ENCODE measurements at regions not wholly inside any gene's neighbourhood (a gene's known extent, or its start where the extent isn't known, plus 50 kb on each side); places are given as distances from the start of the nearest gene placed in this dataset.

DNA sequence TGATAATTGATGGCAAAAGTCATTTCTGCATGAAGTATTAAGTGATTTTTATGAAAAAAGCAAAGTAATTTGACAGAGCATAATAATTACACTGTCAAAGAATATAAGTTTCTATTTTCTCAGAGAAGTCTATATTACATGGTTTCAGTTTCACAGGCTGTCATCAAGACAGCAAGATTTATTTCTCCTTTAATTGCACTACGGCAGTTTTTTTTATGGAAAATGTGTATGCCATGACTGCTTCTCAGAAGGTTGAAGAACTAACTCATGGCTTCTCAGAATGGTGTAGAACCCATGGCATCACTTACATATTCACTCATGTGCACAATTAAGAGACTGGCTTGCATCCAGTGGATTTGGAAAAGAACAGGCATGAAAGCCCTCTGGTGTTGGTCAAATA, 870.3 kb upstream of the SORCS1 start:
- no peak overlapping the region for H4K5ac ChIP-seq (ENCODE audit: low read depth, low read length)
- no peak overlapping the region for H2BK15ac ChIP-seq (ENCODE audit: low read depth, low read length)
- H4K91ac ChIP-seq (ENCODE audit: insufficient read depth, low read depth, low read length): no peak overlapping the region
- no peak overlapping the region for H2BK20ac ChIP-seq (ENCODE audit: low read depth, low read length)
- no peak overlapping the region for H3K56ac ChIP-seq (ENCODE audit: extremely low read depth, insufficient read depth, low read length)
- no peak overlapping the region for H3K18ac ChIP-seq (ENCODE audit: low read depth, low read length)
- H3K79me1 ChIP-seq (ENCODE audit: low read depth in 1 of 2, low read length in 2 of 2): no peaks in the 10 kb centered on the region
- no peak overlapping the region for H4K8ac ChIP-seq (ENCODE audit: low read depth in 2 of 2, low read length in 2 of 2)
- H3K4me3 ChIP-seq (ENCODE audit: insufficient read depth, low read depth, low read length): no peak overlapping the region
- in situ Hi-C loops (cut with MboI; ENCODE audit: low sequenced_read_pairs) (no loop called here), intact Hi-C loops (cut with micrococcal nuclease) (no loop called here), dilution Hi-C loops (cut with HindIII; ENCODE audit: low sequenced_read_pairs, unreplicated experiment) (no loop called here)
- H3K14ac ChIP-seq (replicated peaks; ENCODE audit: low read depth, low read length): no peak overlapping the region
- POLR2A ChIA-PET (ENCODE audit: unreplicated experiment): no interaction called here
- H2AFZ ChIP-seq (replicated peaks; ENCODE audit: low read length, poor library complexity): no peak overlapping the region
- H2AK9ac ChIP-seq (replicated peaks; ENCODE audit: low read depth, low read length, poor library complexity): no peak overlapping the region
- H3K23ac ChIP-seq (ENCODE audit: low read depth, low read length): no peak overlapping the region
- no CpG with 5 or more reads among the region's 1 CpG for WGBS, 2 experiments (ENCODE audit: extremely low coverage in 2 of 2, insufficient read length in 1 of 2)
- no peaks in the 10 kb centered on the region for H3K36me3 ChIP-seq (ENCODE audit: control insufficient read depth, insufficient read depth, low read length)
- no peak overlapping the region for H3K4ac ChIP-seq (ENCODE audit: low read depth, low read length)
- H3K9me1 ChIP-seq (ENCODE audit: insufficient read depth, low read length): no peaks in the 10 kb centered on the region
- H3K9ac ChIP-seq (ENCODE audit: low read depth, low read length): no peak overlapping the region
- no peaks in the 10 kb centered on the region for H3K4me1 ChIP-seq (ENCODE audit: control insufficient read depth, insufficient read depth, low read length)
- no peak overlapping the region for H2AK5ac ChIP-seq (ENCODE audit: low read depth, low read length)
- ATAC-seq (ENCODE audit: low read depth): no peak
- no peak overlapping the region for H3K4me2 ChIP-seq (ENCODE audit: low read depth, low read length)
- H3K9me3 ChIP-seq (ENCODE audit: control insufficient read depth, insufficient read depth, low read length): peaks cover 5% of the 10 kb centered on the region; the same call in 1 of the 2 replicates
- BruUV-seq (replicated peaks): no TSS peak
- DNase-seq: no peak
- H2BK5ac ChIP-seq (ENCODE audit: low read depth, low read length, poor library complexity, severe bottlenecking): no peak overlapping the region
- H2BK120ac ChIP-seq (ENCODE audit: low read depth, low read length): no peak overlapping the region
- no peaks in the 10 kb centered on the region for H3K27me3 ChIP-seq (ENCODE audit: control insufficient read depth, insufficient read depth, low read length)
- CTCF ChIA-PET: no interaction called here
- TF ChIP-seq, protein P1, sequence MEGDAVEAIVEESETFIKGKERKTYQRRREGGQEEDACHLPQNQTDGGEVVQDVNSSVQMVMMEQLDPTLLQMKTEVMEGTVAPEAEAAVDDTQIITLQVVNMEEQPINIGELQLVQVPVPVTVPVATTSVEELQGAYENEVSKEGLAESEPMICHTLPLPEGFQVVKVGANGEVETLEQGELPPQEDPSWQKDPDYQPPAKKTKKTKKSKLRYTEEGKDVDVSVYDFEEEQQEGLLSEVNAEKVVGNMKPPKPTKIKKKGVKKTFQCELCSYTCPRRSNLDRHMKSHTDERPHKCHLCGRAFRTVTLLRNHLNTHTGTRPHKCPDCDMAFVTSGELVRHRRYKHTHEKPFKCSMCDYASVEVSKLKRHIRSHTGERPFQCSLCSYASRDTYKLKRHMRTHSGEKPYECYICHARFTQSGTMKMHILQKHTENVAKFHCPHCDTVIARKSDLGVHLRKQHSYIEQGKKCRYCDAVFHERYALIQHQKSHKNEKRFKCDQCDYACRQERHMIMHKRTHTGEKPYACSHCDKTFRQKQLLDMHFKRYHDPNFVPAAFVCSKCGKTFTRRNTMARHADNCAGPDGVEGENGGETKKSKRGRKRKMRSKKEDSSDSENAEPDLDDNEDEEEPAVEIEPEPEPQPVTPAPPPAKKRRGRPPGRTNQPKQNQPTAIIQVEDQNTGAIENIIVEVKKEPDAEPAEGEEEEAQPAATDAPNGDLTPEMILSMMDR (conservative IDR thresholded peaks at IDR 0.05; ENCODE audit: low read depth, low read length): no peak
- no peak for TF ChIP-seq MAFK (IDR thresholded peaks at IDR 0.05; ENCODE audit: low read depth, low read length)
- no peak for TF ChIP-seq BHLHE40 (IDR thresholded peaks at IDR 0.05; ENCODE audit: low read depth, low read length)
- no peak for TF ChIP-seq NFE2L2 (IDR thresholded peaks at IDR 0.05; ENCODE audit: low read depth, low read length)
- TF ChIP-seq CHD1 (IDR thresholded peaks at IDR 0.05; ENCODE audit: low read depth, low read length): no peak
- TF ChIP-seq CEBPB (IDR thresholded peaks at IDR 0.05; ENCODE audit: low read depth, low read length): no peak
- TF ChIP-seq, protein P2, sequence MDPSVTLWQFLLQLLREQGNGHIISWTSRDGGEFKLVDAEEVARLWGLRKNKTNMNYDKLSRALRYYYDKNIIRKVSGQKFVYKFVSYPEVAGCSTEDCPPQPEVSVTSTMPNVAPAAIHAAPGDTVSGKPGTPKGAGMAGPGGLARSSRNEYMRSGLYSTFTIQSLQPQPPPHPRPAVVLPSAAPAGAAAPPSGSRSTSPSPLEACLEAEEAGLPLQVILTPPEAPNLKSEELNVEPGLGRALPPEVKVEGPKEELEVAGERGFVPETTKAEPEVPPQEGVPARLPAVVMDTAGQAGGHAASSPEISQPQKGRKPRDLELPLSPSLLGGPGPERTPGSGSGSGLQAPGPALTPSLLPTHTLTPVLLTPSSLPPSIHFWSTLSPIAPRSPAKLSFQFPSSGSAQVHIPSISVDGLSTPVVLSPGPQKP (IDR thresholded peaks at IDR 0.05; ENCODE audit: borderline replicate concordance, low read depth, low read length): no peak
- TF ChIP-seq POLR2A (IDR thresholded peaks at IDR 0.05; ENCODE audit: low read depth, low read length): no peak
- TF ChIP-seq RCOR1 (IDR thresholded peaks at IDR 0.05; ENCODE audit: insufficient replicate concordance, low read length): no peak
- TF ChIP-seq, protein P3, sequence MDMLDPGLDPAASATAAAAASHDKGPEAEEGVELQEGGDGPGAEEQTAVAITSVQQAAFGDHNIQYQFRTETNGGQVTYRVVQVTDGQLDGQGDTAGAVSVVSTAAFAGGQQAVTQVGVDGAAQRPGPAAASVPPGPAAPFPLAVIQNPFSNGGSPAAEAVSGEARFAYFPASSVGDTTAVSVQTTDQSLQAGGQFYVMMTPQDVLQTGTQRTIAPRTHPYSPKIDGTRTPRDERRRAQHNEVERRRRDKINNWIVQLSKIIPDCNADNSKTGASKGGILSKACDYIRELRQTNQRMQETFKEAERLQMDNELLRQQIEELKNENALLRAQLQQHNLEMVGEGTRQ (IDR thresholded peaks at IDR 0.05; ENCODE audit: low read depth, low read length): no peak
- no peak for TF ChIP-seq RFX5 (IDR thresholded peaks at IDR 0.05; ENCODE audit: low read depth, low read length)
- no peak for TF ChIP-seq FOS (IDR thresholded peaks at IDR 0.05; ENCODE audit: low read depth, low read length)
- no peak for TF ChIP-seq MXI1 (IDR thresholded peaks at IDR 0.05; ENCODE audit: borderline replicate concordance, low read depth, low read length)
- no peak for TF ChIP-seq RAD21 (IDR thresholded peaks at IDR 0.05; ENCODE audit: low read length)
- no peak for TF ChIP-seq MAZ (IDR thresholded peaks at IDR 0.05; ENCODE audit: borderline replicate concordance, low read depth, low read length)
- no peaks in the 10 kb centered on the region for H4K20me1 ChIP-seq (ENCODE audit: insufficient read depth, low read length)
- no peak overlapping the region for H3K27ac ChIP-seq (ENCODE audit: insufficient read depth, low read length)

Data from IMR-90 (cell line).